Activated CD4-positive, alpha-beta T cell treated with anti-CD3 and anti-CD28 coated beads, Interleukin-2, amount 50 U/mL, for 1 hour (primary cell): ENCODE measurements at regions not wholly inside any gene's neighbourhood (a gene's known extent, or its start where the extent isn't known, plus 50 kb on each side); places are given as distances from the start of the nearest gene placed in this dataset.

ENCODE experiments used
- DNase-seq: peaks from one replicate; pipeline ENCODE4 v3.0.0-alpha.2; 2020

- no peak for DNase-seq
Observed at GRCh38 chr18:40493316-40493715, 1461.7 kb upstream of the PIK3C3 start.

DNA sequence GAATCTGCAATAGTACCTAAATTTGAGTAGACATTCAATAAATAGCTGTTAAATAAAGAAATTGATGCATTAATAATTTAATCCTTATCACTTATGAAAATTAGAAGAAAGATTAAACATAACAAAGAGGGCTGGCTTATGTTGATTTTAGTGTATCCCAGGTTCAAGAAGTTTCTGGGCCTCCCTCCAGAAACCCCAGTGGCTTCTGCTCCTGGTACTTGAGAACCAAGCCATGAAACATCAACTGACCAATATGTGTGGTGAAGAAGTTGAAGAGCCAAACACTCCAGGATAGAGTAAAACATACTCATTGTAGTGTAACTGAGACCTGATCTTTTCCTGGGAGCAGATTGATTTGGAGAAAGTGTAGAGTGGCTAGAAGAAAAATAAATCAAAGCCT is 1465.7 kb upstream of the PIK3C3 start:
- DNase-seq: no peak

GRCh38 chr18:40485318-40485717 is 1469.7 kb upstream of the PIK3C3 start:
- DNase-seq: no peak

GRCh38 chr18:40473221-40474029 is 1481.6 kb upstream of the PIK3C3 start:
- DNase-seq: no peak

- no peak for DNase-seq
Observed at GRCh38 chr18:40470723-40471122, 1484.3 kb upstream of the PIK3C3 start.

DNA sequence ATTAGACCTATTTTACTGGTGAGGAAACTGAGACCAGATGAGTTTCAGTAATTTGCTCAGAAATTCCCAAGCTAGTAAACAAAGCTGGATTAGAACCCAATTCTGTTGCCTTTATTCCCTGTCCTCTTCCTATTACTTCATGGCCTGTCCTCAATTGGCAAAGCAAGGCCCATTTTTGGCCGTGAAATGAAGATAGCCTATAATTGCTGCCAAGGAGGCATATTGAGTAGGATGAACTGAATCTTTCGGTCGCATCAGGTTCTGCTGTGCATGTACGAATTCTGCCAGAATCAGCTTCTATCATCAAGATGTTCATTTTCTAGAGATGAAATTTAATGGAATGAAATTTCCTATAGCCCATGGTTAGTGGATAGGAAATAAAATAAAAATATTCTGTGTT is 1485.2 kb upstream of the PIK3C3 start:
- no peak for DNase-seq

GRCh38 chr18:40469316-40469715 is 1485.7 kb upstream of the PIK3C3 start:
- DNase-seq: no peak

DNA sequence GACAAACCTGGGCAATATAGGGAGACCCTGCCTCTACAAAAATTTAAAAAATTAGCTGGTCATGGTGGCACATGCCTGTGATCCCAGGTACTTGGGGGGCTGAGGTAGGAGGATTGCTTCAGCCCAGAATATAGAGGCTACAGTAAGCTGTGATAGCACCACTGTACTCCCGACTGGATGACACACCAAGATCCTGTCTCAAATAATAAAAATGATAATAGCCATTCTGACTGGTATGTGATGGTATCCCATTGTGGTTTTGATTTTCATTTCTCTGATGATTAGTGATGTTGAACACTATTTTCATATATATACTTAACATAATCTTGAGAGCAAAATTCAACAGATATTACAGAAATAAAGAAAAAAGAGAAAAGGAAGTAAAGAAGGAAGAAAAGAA is 1491.0 kb upstream of the PIK3C3 start:
- DNase-seq: no peak

GRCh38 chr18:40453903-40454302 is 1501.1 kb upstream of the PIK3C3 start:
- DNase-seq: no peak

DNA sequence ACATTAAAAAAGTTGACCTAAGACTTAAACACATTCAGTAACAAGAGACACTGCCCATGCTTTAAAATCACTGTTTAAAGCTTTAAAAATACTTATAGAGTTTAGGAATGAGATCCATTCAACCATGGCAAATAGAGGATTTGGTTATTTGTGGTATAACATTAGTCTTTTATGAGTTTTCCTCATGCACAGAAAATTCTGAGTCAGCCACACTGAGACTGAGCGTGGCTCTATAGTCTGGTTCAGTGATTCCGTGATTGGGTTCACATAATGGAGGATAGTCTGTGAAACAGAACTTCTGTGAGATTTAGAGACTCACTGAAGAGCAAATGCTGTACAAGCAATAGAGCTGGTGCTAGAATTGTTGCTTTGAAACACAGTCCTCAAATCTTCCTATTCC is 1502.4 kb upstream of the PIK3C3 start:
- no peak for DNase-seq

DNA sequence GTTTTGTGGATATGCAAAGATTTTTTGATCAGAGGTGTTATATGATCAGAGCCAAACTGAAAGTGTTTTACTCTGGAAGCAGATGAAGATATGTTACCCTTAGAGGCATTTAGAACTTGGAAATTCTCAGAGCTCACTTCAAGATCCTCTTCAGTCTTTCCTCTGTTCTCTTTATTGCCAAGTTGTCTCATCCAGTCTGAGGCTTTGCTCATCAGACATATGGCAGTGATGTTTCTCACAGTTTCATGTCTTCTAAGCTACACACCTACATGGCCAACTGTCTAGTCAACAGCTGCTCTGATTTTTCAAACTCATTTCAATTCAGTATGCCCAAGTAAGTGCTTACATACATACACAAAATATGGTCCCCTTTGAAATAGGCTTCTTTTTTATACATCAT is 1504.3 kb upstream of the PIK3C3 start:
- no peak for DNase-seq

DNA sequence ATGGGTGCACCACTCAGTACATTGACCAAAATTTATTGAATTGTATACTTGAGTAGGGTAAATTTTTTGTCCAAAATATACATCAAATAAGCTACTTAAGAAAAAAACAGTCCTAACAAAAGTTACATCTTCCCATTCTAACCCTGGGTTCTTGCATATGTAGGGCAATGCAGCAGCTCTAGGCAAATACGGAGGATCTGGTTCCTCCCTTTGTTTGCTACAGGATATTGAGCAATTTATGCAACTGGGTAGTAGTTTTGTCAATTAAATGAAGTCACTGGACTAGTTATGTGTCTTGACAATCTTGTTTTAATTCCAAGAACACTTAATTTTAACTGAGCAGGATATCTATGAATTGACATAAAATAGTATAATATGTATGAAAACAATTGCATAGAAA is 1507.2 kb upstream of the PIK3C3 start:
- no peak for DNase-seq

DNA sequence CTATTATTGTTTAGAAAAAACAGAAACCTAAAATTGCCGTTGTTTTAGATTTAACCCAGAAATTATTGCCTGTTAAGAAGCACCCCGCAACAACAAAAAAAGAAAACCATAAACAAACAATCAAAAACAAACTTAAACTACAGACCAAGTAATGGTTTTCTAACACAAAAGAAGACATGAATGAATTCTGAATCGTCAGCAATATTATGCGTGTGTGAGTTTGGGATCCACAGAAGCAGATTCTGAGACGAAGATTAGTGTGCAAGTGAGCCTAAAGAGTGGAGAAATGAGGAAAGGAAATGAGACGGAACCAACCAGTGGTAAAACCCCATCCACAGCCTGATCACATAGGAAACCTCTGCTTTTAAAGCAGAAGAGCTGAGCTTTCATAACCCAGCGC is 1514.9 kb upstream of the PIK3C3 start:
- no peak for DNase-seq

DNA sequence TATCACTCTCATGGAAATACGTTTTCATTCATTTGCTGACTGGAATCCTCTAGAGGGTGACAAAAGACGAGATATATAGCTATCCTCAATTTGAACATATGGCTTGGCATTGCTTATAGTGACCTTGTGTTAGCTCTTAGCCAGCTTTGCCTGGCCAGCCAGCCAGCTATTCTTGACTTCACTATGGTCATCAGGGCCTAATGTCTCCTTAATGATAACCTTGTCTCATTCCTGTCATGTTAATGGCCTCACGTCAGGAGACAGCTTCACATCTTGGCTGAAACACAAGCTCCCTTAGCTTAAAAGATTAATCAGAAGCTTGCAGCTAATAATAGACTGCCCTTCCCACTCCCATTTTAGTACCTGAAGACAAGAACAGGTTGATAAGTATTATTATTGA is 1517.5 kb upstream of the PIK3C3 start:
- no peak for DNase-seq

DNA sequence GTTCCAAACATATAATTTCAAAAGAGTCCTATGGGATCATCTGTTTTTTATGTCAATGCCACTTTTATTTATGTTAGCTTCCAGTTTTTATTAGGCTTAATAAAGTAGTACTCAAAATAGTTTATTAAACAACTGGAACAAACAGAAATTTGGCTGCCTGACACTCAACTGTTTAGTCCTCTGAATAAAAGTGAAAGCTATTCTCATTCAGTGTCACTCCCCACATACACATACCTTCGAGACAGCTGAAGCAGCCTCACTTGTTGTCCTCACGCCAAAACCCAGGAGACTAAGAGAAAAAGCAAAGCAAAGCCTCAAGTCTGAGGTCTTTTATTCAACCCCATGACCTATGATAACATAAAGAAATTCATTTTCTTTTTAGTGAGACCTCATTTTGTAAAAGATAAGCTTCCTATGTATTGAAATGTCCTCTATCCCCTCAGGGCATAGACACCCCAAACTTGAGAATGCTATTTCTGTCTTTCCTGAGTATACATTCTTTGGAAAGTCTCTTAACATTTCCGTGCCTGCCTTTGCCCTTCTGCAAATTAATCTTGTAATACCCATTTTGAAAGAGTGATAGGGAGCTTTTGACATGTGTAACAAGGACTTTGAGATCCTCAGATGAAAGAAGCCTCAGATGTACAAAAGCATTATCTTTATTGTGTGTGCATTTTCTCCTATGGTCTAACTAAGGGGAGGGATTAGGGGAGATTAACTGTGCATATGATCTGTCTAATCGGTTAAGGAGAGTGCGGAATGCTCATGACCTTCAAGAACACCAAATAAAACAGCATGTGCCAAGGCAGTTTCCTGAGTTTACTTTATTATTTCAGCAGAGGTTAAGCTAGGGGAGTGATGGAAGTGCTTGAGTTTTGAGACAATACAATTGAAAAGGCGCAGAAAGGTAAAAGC is 1523.7 kb upstream of the PIK3C3 start:
- DNase-seq: no peak

- DNase-seq: no peak
Observed at GRCh38 chr18:40423291-40423690, 1531.7 kb upstream of the PIK3C3 start.

DNA sequence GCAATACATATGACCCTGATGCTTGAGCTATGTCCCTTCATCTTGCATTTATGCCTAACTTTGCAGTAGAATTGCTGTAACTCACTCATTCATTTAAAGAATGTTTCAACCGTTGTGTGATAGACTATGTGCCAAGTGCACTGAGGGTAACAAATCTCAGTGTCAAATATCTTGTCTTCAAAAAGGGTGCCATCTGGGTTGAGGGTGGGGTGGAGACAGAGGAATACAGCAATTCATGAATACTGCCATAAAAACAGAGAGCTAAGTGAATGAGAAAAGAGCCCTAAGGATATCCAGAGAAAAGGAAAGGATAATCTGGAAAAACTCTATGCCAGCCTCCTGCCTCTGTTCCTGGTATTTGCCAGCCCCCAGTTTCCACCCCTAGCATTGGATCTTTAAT is 1534.4 kb upstream of the PIK3C3 start:
- DNase-seq: no peak

DNA sequence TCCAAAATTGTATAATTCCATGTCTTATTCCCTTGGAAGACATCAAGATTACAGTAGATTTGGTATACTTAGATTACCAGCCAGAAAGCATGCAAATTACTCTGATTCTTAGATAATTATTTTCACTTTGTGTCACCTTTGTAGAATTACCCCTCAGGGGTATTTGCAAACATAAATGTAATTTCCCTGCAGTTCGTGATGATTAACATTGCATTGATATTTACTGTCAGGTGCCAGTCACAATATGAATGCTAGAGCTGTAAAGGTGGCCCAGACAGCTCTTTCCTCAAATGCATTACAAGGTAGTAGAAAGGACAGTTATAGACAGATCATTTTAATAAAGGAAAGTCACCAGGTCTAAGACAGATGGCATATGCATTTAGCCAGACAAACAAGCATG is 1537.5 kb upstream of the PIK3C3 start:
- DNase-seq: no peak

DNA sequence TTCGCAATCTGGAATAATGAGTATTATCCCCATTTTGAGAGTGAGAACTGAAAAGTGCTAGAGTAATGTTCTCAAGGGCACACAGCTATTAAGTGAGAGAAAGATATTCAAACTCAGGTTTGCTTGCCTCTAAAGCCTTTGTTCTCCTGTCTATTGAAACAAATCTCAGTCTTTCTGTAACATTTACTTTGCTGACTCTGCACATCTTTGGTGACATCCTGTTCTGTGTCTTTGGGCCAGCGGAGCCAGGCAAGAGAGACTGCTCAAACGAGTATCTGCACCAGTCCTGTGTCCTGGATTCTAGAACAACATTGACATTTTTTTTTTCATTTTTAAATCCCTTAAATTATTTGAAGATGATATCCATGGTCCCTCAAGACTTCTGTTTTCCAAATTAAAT is 1539.2 kb upstream of the PIK3C3 start:
- no peak for DNase-seq

DNA sequence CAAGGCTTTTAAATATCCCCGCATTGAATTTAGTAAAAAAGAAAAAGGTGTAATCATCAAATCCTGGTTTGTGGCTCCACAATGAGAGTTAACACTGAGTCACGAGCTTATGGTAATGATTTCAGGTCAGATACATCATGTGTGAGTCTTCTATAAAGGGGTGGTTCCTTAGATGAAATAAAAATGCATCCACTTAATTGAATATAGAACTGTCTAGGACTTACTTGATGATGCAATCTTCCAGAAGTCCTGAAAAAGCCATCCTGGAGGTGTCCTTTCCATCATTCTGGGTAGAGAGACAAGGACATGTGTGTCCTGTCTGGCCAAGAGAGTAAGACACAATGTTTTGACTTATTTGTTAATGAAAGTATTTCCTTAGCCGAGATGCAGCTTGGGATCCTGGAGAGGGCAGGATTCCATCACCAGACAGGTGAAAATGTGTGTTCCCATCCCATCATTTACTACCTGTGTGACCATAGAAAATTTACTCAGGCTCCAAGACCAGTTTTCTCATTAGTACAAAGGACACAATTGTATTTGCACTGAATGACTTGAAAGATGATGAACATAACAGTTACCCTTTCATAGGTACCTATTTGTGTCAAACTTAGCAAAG is 1539.8 kb upstream of the PIK3C3 start:
- DNase-seq: no peak

GRCh38 chr18:40414155-40414754 is 1540.8 kb upstream of the PIK3C3 start:
- no peak for DNase-seq

- no peak for DNase-seq
Observed at GRCh38 chr18:40413160-40413559, 1541.9 kb upstream of the PIK3C3 start.

DNA sequence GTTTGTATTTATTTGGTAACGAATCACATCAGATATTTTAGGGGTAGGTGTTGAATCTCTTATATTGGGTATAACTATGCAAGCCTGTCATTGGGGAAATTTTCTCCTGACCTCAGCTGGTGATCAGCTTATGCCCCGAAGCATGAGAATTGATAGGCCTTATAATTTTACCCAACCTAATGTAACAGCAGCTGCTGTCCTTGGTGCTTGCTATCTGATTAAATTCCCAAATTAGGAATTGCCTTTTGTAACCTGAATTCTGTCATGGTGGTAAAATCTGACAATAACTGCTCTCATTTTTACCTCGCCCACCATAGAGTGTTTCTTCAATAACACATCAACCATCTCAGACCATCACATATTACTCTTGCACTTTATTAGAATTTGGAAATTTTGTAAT is 1542.6 kb upstream of the PIK3C3 start:
- DNase-seq: no peak
